ENCODE measurements at regions not wholly inside any gene's neighbourhood (a gene's known extent, or its start where the extent isn't known, plus 50 kb on each side); places are given as distances from the start of the nearest gene placed in this dataset.
A peak's percentile ranks its signal among the peaks of the same experiment; 100 is the strongest.
"Not testable (repeated sequence)": the region's sequence is repeated elsewhere in the genome, so short reads cannot be mapped to it uniquely, and the experiment has no call there.

- DNase-seq (ENCODE audit: low spot score), result peak; percentile 77
- TF ChIP-seq CTCF (IDR thresholded peaks at IDR 0.05), result peak; percentile 30
- Histone ChIP-seq H3K4me3 (peak overlapping the region; percentile 64), H3K27ac (peak overlapping the region; percentile 51 to 74)
These were observed 880.5 kb upstream of the DEFB115 start for GRCh38 chr20:30376767-30377658.

- not testable (repeated sequence) for H3K27ac ChIP-seq; H3K4me3 ChIP-seq; DNase-seq (ENCODE audit: low spot score)
These were observed 879.1 kb upstream of the DEFB115 start for GRCh38 chr20:30378317-30378716.

GRCh38 chr20:30378721-30379120 is 878.7 kb upstream of the DEFB115 start:
- H3K27ac ChIP-seq; DNase-seq (ENCODE audit: low spot score); H3K4me3 ChIP-seq: not testable (repeated sequence)

- H3K27ac ChIP-seq; H3K4me3 ChIP-seq; DNase-seq (ENCODE audit: low spot score): not testable (repeated sequence)
These were observed 872.6 kb upstream of the DEFB115 start for GRCh38 chr20:30384841-30385240.

GRCh38 chr20:30386099-30386498 is 871.4 kb upstream of the DEFB115 start:
- H3K27ac ChIP-seq; H3K4me3 ChIP-seq; DNase-seq (ENCODE audit: low spot score): not testable (repeated sequence)

GRCh38 chr20:30387823-30388222 is 869.6 kb upstream of the DEFB115 start:
- not testable (repeated sequence) for DNase-seq (ENCODE audit: low spot score); H3K27ac ChIP-seq; H3K4me3 ChIP-seq

- DNase-seq (ENCODE audit: low spot score); H3K4me3 ChIP-seq; H3K27ac ChIP-seq: not testable (repeated sequence)
These were observed 863.9 kb upstream of the DEFB115 start for GRCh38 chr20:30393523-30393922.

GRCh38 chr20:30397111-30397510 is 860.4 kb upstream of the DEFB115 start:
- DNase-seq (ENCODE audit: low spot score); H3K27ac ChIP-seq; H3K4me3 ChIP-seq: not testable (repeated sequence)

GRCh38 chr20:30405061-30405460 is 852.4 kb upstream of the DEFB115 start:
- DNase-seq (ENCODE audit: low spot score); H3K4me3 ChIP-seq; H3K27ac ChIP-seq: not testable (repeated sequence)

- DNase-seq (ENCODE audit: low spot score); H3K27ac ChIP-seq; H3K4me3 ChIP-seq: not testable (repeated sequence)
These were observed 851.9 kb upstream of the DEFB115 start for GRCh38 chr20:30405585-30405984.

- DNase-seq (ENCODE audit: low spot score); H3K27ac ChIP-seq; H3K4me3 ChIP-seq: not testable (repeated sequence)
These were observed 851.1 kb upstream of the DEFB115 start for GRCh38 chr20:30406370-30406769.

- no peak for DNase-seq (ENCODE audit: low spot score)
- no peak for TF ChIP-seq CTCF (IDR thresholded peaks at IDR 0.05)
- Histone ChIP-seq H3K27ac (no peak overlapping the region), H3K4me3 (no peak overlapping the region)
These were observed 844.5 kb upstream of the DEFB115 start for GRCh38 chr20:30412972-30413371.

GRCh38 chr20:30417387-30417786 is 840.1 kb upstream of the DEFB115 start:
- not testable (repeated sequence) for DNase-seq (ENCODE audit: low spot score); H3K4me3 ChIP-seq; H3K27ac ChIP-seq

- not testable (repeated sequence) for DNase-seq (ENCODE audit: low spot score); H3K27ac ChIP-seq; H3K4me3 ChIP-seq
These were observed 839.1 kb upstream of the DEFB115 start for GRCh38 chr20:30418378-30418777.

All from coronary artery (tissue), 2 donors.